OCI-LY7 (cell line): ENCODE measurements at regions not wholly inside any gene's neighbourhood (a gene's known extent, or its start where the extent isn't known, plus 50 kb on each side); places are given as distances from the start of the nearest gene placed in this dataset.

Experiments
- EZH2phosphoT487 ChIP-seq: fragments of 200-600 bp; sonication (generic); IDR thresholded peaks from 2 replicates; pipeline ENCODE4 v1.6.1; 2018; ENCODE audit warnings: low read depth, borderline replicate concordance, mild to moderate bottlenecking, mixed run types, antibody characterized with exemption, low read length, moderate library complexity, mixed read lengths
- TF ChIP-seq, protein P1 (sequence below): fragments of 200-600 bp; sonication (generic); conservative IDR thresholded peaks from 2 replicates; pipeline ENCODE4 v1.5.1; 2014; ENCODE audit warnings: mild to moderate bottlenecking, antibody characterized with exemption, low read length, moderate library complexity, mixed read lengths

- TF ChIP-seq, protein P1, sequence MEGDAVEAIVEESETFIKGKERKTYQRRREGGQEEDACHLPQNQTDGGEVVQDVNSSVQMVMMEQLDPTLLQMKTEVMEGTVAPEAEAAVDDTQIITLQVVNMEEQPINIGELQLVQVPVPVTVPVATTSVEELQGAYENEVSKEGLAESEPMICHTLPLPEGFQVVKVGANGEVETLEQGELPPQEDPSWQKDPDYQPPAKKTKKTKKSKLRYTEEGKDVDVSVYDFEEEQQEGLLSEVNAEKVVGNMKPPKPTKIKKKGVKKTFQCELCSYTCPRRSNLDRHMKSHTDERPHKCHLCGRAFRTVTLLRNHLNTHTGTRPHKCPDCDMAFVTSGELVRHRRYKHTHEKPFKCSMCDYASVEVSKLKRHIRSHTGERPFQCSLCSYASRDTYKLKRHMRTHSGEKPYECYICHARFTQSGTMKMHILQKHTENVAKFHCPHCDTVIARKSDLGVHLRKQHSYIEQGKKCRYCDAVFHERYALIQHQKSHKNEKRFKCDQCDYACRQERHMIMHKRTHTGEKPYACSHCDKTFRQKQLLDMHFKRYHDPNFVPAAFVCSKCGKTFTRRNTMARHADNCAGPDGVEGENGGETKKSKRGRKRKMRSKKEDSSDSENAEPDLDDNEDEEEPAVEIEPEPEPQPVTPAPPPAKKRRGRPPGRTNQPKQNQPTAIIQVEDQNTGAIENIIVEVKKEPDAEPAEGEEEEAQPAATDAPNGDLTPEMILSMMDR, result no peak
- no peak for TF ChIP-seq EZH2phosphoT487
Observed at GRCh38 chr11:91788764-91789163, 435.9 kb upstream of the FAT3 start.
